ENCODE measurements at regions not wholly inside any gene's neighbourhood (a gene's known extent, or its start where the extent isn't known, plus 50 kb on each side); places are given as distances from the start of the nearest gene placed in this dataset.
"Not testable (repeated sequence)": the region's sequence is repeated elsewhere in the genome, so short reads cannot be mapped to it uniquely, and the experiment has no call there.

- Histone ChIP-seq H3K27ac (ENCODE audit: low read length) (no peak overlapping the region), H3K27me3 (ENCODE audit: low read depth, low read length) (no peaks in the 10 kb centered on the region), H3K4me3 (ENCODE audit: low read depth in 1 of 2, low read length in 2 of 2) (no peak overlapping the region)
Measured at GRCh38 chr7:113176836-113177235, 58.5 kb upstream of the SMIM30 start.

GRCh38 chr7:113176180-113176579 lies 57.8 kb upstream of the SMIM30 start:
- not testable (repeated sequence) for H3K27me3 ChIP-seq (ENCODE audit: low read depth, low read length); H3K4me1 ChIP-seq (ENCODE audit: control insufficient read depth in 1 of 2, insufficient read depth in 2 of 2, low read length in 2 of 2); H3K36me3 ChIP-seq (ENCODE audit: control insufficient read depth in 1 of 2, insufficient read depth in 2 of 2, low read length in 2 of 2); H3K27ac ChIP-seq (ENCODE audit: low read length); H3K4me3 ChIP-seq (ENCODE audit: low read depth in 1 of 2, low read length in 2 of 2); H3K9me3 ChIP-seq (ENCODE audit: control insufficient read depth in 1 of 2, low read length in 2 of 2)

More at GRCh38 chr7:113176836-113177235, 58.5 kb upstream of the SMIM30 start:
- peaks cover 0 to 2% of the 10 kb centered on the region in 2 donors for H3K9me3 ChIP-seq (ENCODE audit: control insufficient read depth in 1 of 2, low read length in 2 of 2)
- H3K4me1 ChIP-seq (ENCODE audit: control insufficient read depth in 1 of 2, insufficient read depth in 2 of 2, low read length in 2 of 2): no peaks in the 10 kb centered on the region
- no peaks in the 10 kb centered on the region for H3K36me3 ChIP-seq (ENCODE audit: control insufficient read depth in 1 of 2, insufficient read depth in 2 of 2, low read length in 2 of 2)

GRCh38 chr7:113175525-113176104 lies 57.3 kb upstream of the SMIM30 start:
- no peaks in the 10 kb centered on the region for H3K27me3 ChIP-seq (ENCODE audit: low read depth, low read length)
- H3K36me3 ChIP-seq (ENCODE audit: control insufficient read depth in 1 of 2, insufficient read depth in 2 of 2, low read length in 2 of 2): no peaks in the 10 kb centered on the region
- no peak overlapping the region for H3K4me3 ChIP-seq (ENCODE audit: low read depth in 1 of 2, low read length in 2 of 2)
- peaks cover 0 to 2% of the 10 kb centered on the region in 2 donors for H3K9me3 ChIP-seq (ENCODE audit: control insufficient read depth in 1 of 2, low read length in 2 of 2)
- no peaks in the 10 kb centered on the region for H3K4me1 ChIP-seq (ENCODE audit: control insufficient read depth in 1 of 2, insufficient read depth in 2 of 2, low read length in 2 of 2)
- no peak overlapping the region for H3K27ac ChIP-seq (ENCODE audit: low read length)

GRCh38 chr7:113172726-113173125 lies 54.4 kb upstream of the SMIM30 start:
- no peaks in the 10 kb centered on the region for H3K4me1 ChIP-seq (ENCODE audit: control insufficient read depth in 1 of 2, insufficient read depth in 2 of 2, low read length in 2 of 2)
- H3K9me3 ChIP-seq (ENCODE audit: control insufficient read depth in 1 of 2, low read length in 2 of 2): peaks cover 0 to 2% of the 10 kb centered on the region in 2 donors
- no peaks in the 10 kb centered on the region for H3K27me3 ChIP-seq (ENCODE audit: low read depth, low read length)
- no peaks in the 10 kb centered on the region for H3K36me3 ChIP-seq (ENCODE audit: control insufficient read depth in 1 of 2, insufficient read depth in 2 of 2, low read length in 2 of 2)
- H3K27ac ChIP-seq (ENCODE audit: low read length): no peak overlapping the region
- H3K4me3 ChIP-seq (ENCODE audit: low read depth in 1 of 2, low read length in 2 of 2): no peak overlapping the region

GRCh38 chr7:113170591-113170990 lies 52.2 kb upstream of the SMIM30 start:
- Histone ChIP-seq H3K36me3 (ENCODE audit: control insufficient read depth in 1 of 2, insufficient read depth in 2 of 2, low read length in 2 of 2) (no peaks in the 10 kb centered on the region), H3K4me3 (ENCODE audit: low read depth in 1 of 2, low read length in 2 of 2) (no peak overlapping the region), H3K27ac (ENCODE audit: low read length) (no peak overlapping the region), H3K27me3 (ENCODE audit: low read depth, low read length) (no peaks in the 10 kb centered on the region), H3K9me3 (ENCODE audit: control insufficient read depth in 1 of 2, low read length in 2 of 2) (peaks cover 0 to 2% of the 10 kb centered on the region in 2 donors), H3K4me1 (ENCODE audit: control insufficient read depth in 1 of 2, insufficient read depth in 2 of 2, low read length in 2 of 2) (no peaks in the 10 kb centered on the region)

Measured in muscle layer of duodenum (tissue), 2 donors.